ENCODE measurements at regions not wholly inside any gene's neighbourhood (a gene's known extent, or its start where the extent isn't known, plus 50 kb on each side); places are given as distances from the start of the nearest gene placed in this dataset.

DNA sequence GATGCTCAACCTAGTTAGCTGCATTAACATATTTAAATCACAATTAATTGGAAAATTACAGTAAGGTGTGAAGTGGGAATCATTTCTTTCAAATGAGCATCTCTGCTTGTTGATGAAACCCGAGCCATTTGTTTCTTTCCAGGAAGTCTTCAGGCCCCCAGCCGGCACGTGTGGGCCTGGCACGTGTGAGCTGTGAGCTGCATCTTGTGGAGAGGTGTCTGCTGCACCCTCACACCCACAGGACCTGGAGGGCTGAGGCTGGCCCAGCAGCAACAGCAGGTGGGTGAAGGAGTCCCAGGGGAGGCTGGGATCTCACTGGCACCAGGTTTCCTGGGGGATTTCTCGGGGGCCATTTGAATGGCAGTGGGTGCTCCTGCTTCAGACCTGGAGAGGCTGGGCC is 372.5 kb upstream of the MKI67 start:
- H3K79me2 ChIP-seq (replicated peaks; ENCODE audit: insufficient read depth, low read length) = no peaks in the 10 kb centered on the region
- no peak overlapping the region for H2AFZ ChIP-seq (ENCODE audit: low read depth, low read length)
- no peaks in the 10 kb centered on the region for H3K27me3 ChIP-seq (ENCODE audit: insufficient read depth, low read depth, low read length)
- no peak overlapping the region for H3K9ac ChIP-seq (ENCODE audit: low read length)
- H3K9me3 ChIP-seq (ENCODE audit: low read length) = no peaks in the 10 kb centered on the region
- H3K27ac ChIP-seq (ENCODE audit: low read length) = no peak overlapping the region
- H3K9me2 ChIP-seq (ENCODE audit: insufficient read depth, low read length) = no peaks in the 10 kb centered on the region
- H4K20me1 ChIP-seq (ENCODE audit: insufficient read depth) = no peaks in the 10 kb centered on the region
- H3F3A ChIP-seq (ENCODE audit: insufficient read depth, low read length, poor library complexity, severe bottlenecking) = no peaks in the 10 kb centered on the region
- H3K36me3 ChIP-seq (ENCODE audit: insufficient read depth, low read length) = no peaks in the 10 kb centered on the region
- no peak overlapping the region for H3K4me3 ChIP-seq (ENCODE audit: low read length)
- H3K4me2 ChIP-seq (ENCODE audit: low read length) = no peak overlapping the region
- no peak for TF ChIP-seq RAD21 (conservative IDR thresholded peaks at IDR 0.05)
- no peak for TF ChIP-seq EP300 (conservative IDR thresholded peaks at IDR 0.05; ENCODE audit: poor library complexity, severe bottlenecking)
- no peak for TF ChIP-seq EZH2 (IDR thresholded peaks at IDR 0.05; ENCODE audit: borderline replicate concordance, insufficient read depth, low read length, poor library complexity, severe bottlenecking)
- TF ChIP-seq MXI1 (conservative IDR thresholded peaks at IDR 0.05; ENCODE audit: poor library complexity, severe bottlenecking) = no peak
- TF ChIP-seq, protein P1, sequence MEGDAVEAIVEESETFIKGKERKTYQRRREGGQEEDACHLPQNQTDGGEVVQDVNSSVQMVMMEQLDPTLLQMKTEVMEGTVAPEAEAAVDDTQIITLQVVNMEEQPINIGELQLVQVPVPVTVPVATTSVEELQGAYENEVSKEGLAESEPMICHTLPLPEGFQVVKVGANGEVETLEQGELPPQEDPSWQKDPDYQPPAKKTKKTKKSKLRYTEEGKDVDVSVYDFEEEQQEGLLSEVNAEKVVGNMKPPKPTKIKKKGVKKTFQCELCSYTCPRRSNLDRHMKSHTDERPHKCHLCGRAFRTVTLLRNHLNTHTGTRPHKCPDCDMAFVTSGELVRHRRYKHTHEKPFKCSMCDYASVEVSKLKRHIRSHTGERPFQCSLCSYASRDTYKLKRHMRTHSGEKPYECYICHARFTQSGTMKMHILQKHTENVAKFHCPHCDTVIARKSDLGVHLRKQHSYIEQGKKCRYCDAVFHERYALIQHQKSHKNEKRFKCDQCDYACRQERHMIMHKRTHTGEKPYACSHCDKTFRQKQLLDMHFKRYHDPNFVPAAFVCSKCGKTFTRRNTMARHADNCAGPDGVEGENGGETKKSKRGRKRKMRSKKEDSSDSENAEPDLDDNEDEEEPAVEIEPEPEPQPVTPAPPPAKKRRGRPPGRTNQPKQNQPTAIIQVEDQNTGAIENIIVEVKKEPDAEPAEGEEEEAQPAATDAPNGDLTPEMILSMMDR (IDR thresholded peaks at IDR 0.05; ENCODE audit: poor library complexity, severe bottlenecking) = no peak
- no peak for TF ChIP-seq TAF1 (IDR thresholded peaks at IDR 0.05; ENCODE audit: low read depth)
- TF ChIP-seq, protein P2, sequence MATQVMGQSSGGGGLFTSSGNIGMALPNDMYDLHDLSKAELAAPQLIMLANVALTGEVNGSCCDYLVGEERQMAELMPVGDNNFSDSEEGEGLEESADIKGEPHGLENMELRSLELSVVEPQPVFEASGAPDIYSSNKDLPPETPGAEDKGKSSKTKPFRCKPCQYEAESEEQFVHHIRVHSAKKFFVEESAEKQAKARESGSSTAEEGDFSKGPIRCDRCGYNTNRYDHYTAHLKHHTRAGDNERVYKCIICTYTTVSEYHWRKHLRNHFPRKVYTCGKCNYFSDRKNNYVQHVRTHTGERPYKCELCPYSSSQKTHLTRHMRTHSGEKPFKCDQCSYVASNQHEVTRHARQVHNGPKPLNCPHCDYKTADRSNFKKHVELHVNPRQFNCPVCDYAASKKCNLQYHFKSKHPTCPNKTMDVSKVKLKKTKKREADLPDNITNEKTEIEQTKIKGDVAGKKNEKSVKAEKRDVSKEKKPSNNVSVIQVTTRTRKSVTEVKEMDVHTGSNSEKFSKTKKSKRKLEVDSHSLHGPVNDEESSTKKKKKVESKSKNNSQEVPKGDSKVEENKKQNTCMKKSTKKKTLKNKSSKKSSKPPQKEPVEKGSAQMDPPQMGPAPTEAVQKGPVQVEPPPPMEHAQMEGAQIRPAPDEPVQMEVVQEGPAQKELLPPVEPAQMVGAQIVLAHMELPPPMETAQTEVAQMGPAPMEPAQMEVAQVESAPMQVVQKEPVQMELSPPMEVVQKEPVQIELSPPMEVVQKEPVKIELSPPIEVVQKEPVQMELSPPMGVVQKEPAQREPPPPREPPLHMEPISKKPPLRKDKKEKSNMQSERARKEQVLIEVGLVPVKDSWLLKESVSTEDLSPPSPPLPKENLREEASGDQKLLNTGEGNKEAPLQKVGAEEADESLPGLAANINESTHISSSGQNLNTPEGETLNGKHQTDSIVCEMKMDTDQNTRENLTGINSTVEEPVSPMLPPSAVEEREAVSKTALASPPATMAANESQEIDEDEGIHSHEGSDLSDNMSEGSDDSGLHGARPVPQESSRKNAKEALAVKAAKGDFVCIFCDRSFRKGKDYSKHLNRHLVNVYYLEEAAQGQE (IDR thresholded peaks at IDR 0.05; ENCODE audit: borderline replicate concordance) = no peak
- no peak for TF ChIP-seq SMC3 (conservative IDR thresholded peaks at IDR 0.05; ENCODE audit: poor library complexity)
- TF ChIP-seq POLR2AphosphoS5 (IDR thresholded peaks at IDR 0.05) = no peak

DNA sequence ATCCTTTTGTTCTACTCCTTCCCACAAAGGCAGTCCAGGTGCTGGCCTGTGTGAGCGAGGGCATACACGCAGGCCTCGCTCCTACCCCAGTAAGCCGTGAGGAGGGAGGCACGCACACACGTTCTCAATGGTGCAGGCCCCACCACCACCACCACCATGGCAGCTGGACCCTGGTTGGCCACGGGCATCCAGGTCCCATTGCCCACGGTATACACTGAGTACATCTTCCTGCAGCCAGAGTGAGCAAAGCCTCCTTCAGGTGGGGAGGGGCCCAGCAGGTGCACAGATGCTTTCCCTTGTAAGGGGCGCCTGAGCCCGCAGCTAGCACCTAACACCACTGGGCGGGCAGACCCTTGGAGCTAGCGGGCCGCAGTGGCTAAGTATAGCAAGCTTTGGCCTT is 373.3 kb upstream of the MKI67 start:
- H3F3A ChIP-seq (ENCODE audit: insufficient read depth, low read length, poor library complexity, severe bottlenecking) = no peaks in the 10 kb centered on the region

More for the DNA sequence above, 373.3 kb upstream of the MKI67 start:
- Histone ChIP-seq H3K27ac (ENCODE audit: low read length) (no peak overlapping the region), H3K9me2 (ENCODE audit: insufficient read depth, low read length) (no peaks in the 10 kb centered on the region), H3K4me2 (ENCODE audit: low read length) (no peak overlapping the region), H3K27me3 (ENCODE audit: insufficient read depth, low read depth, low read length) (no peaks in the 10 kb centered on the region), H3K9me3 (ENCODE audit: low read length) (no peaks in the 10 kb centered on the region), H3K9ac (ENCODE audit: low read length) (no peak overlapping the region), H3K36me3 (ENCODE audit: insufficient read depth, low read length) (no peaks in the 10 kb centered on the region), H3K4me3 (ENCODE audit: low read length) (no peak overlapping the region), H4K20me1 (ENCODE audit: insufficient read depth) (no peaks in the 10 kb centered on the region), H2AFZ (ENCODE audit: low read depth, low read length) (no peak overlapping the region), H3K79me2 (replicated peaks; ENCODE audit: insufficient read depth, low read length) (no peaks in the 10 kb centered on the region)
- TF ChIP-seq, protein P1 (IDR thresholded peaks at IDR 0.05; ENCODE audit: poor library complexity, severe bottlenecking) = no peak
- TF ChIP-seq MXI1 (conservative IDR thresholded peaks at IDR 0.05; ENCODE audit: poor library complexity, severe bottlenecking) (no peak), TAF1 (IDR thresholded peaks at IDR 0.05; ENCODE audit: low read depth) (no peak), RAD21 (conservative IDR thresholded peaks at IDR 0.05) (no peak), EZH2 (IDR thresholded peaks at IDR 0.05; ENCODE audit: borderline replicate concordance, insufficient read depth, low read length, poor library complexity, severe bottlenecking) (no peak), EP300 (conservative IDR thresholded peaks at IDR 0.05; ENCODE audit: poor library complexity, severe bottlenecking) (no peak), SMC3 (conservative IDR thresholded peaks at IDR 0.05; ENCODE audit: poor library complexity) (no peak), POLR2AphosphoS5 (IDR thresholded peaks at IDR 0.05) (no peak)
- TF ChIP-seq, protein P2 (IDR thresholded peaks at IDR 0.05; ENCODE audit: borderline replicate concordance) = no peak
